ENCODE measurements at regions not wholly inside any gene's neighbourhood (a gene's known extent, or its start where the extent isn't known, plus 50 kb on each side); places are given as distances from the start of the nearest gene placed in this dataset.

GRCh38 chr2:180077295-180077906, 70.3 kb upstream of the CWC22 start:
- ATAC-seq = peak in 2 of 4 donors; percentile 29 to 43
- H3K27ac ChIP-seq = no peak overlapping the region
- intact Hi-C loops (cut with DNase I) = no loop called here

GRCh38 chr2:180075870-180076269, 68.8 kb upstream of the CWC22 start:
- TF ChIP-seq CTCF (IDR thresholded peaks at IDR 0.05) (no peak), POLR2A (IDR thresholded peaks at IDR 0.05) (no peak)
- Histone ChIP-seq H3K9me3 (no peaks in the 10 kb centered on the region), H3K4me3 (no peak overlapping the region), H3K27me3 (no peaks in the 10 kb centered on the region), H3K4me1 (no peaks in the 10 kb centered on the region), H3K36me3 (no peaks in the 10 kb centered on the region), H3K27ac (no peak overlapping the region)
- intact Hi-C loops (cut with DNase I) = no loop called here
- ATAC-seq = no peak
- no CpG with 5 or more reads among the region's 4 CpGs for WGBS (ENCODE audit: insufficient coverage, low coverage, low lambda C conversion rate, missing lambda C conversion rate)
- no peak for DNase-seq

More at GRCh38 chr2:180077295-180077906, 70.3 kb upstream of the CWC22 start:
- TF ChIP-seq POLR2A (IDR thresholded peaks at IDR 0.05) (no peak), CTCF (IDR thresholded peaks at IDR 0.05) (peak; percentile 50 to 54 (median 51))
- 8% methylated on average over 3 of the region's 3 CpGs for WGBS (ENCODE audit: insufficient coverage, low coverage, low lambda C conversion rate, missing lambda C conversion rate)
- Histone ChIP-seq H3K4me3 (no peak overlapping the region), H3K9me3 (no peaks in the 10 kb centered on the region), H3K27me3 (no peaks in the 10 kb centered on the region), H3K4me1 (no peaks in the 10 kb centered on the region), H3K36me3 (no peaks in the 10 kb centered on the region)
- no peak for DNase-seq

- H3K27me3 ChIP-seq = no peaks in the 10 kb centered on the region
- TF ChIP-seq CTCF (IDR thresholded peaks at IDR 0.05) = no peak
- TF ChIP-seq POLR2A (IDR thresholded peaks at IDR 0.05) = no peak
- H3K27ac ChIP-seq = no peak overlapping the region
- ATAC-seq (no peak), DNase-seq (no peak)
- H3K36me3 ChIP-seq = no peaks in the 10 kb centered on the region
- intact Hi-C loops (cut with DNase I) = no loop called here
- no peaks in the 10 kb centered on the region for H3K4me1 ChIP-seq
- WGBS (ENCODE audit: insufficient coverage, low coverage, low lambda C conversion rate, missing lambda C conversion rate) = 57% methylated on average over 3 of the region's 3 CpGs
- H3K9me3 ChIP-seq = no peaks in the 10 kb centered on the region
- H3K4me3 ChIP-seq = no peak overlapping the region
Measured at GRCh38 chr2:180071797-180072196, 64.7 kb upstream of the CWC22 start.

- Histone ChIP-seq H3K4me3 (no peak overlapping the region), H3K4me1 (no peaks in the 10 kb centered on the region), H3K27me3 (no peaks in the 10 kb centered on the region), H3K36me3 (no peaks in the 10 kb centered on the region), H3K9me3 (no peaks in the 10 kb centered on the region), H3K27ac (no peak overlapping the region)
- intact Hi-C loops (cut with DNase I) = no loop called here
- ATAC-seq (no peak), DNase-seq (no peak)
- 80% methylated on average over 4 of the region's 5 CpGs for WGBS (ENCODE audit: insufficient coverage, low coverage, low lambda C conversion rate, missing lambda C conversion rate)
- TF ChIP-seq POLR2A (IDR thresholded peaks at IDR 0.05) (no peak), CTCF (IDR thresholded peaks at IDR 0.05) (no peak)
Measured at GRCh38 chr2:180063494-180064092, 56.5 kb upstream of the CWC22 start.

Data from right lobe of liver (tissue), 6 donors.